ENCODE measurements at regions not wholly inside any gene's neighbourhood (a gene's known extent, or its start where the extent isn't known, plus 50 kb on each side); places are given as distances from the start of the nearest gene placed in this dataset.

- TF ChIP-seq CTCF (IDR thresholded peaks at IDR 0.05; ENCODE audit: low read length) = no peak
- TF ChIP-seq EZH2phosphoT487 (IDR thresholded peaks at IDR 0.05; ENCODE audit: low read length) = no peak
- no peak for TF ChIP-seq EZH2 (optimal IDR thresholded peaks at IDR 0.05; ENCODE audit: low read depth, low read length)
Observed at GRCh38 chr6:146950351-146950835, 253.8 kb upstream of the STXBP5 start.

Measured in MM.1S (cell line).